GM12892 (cell line): ENCODE measurements at regions not wholly inside any gene's neighbourhood (a gene's known extent, or its start where the extent isn't known, plus 50 kb on each side); places are given as distances from the start of the nearest gene placed in this dataset.

Experiments used
- DNase-seq: peaks from one replicate; pipeline ENCODE4 v3.0.0; 2011; ENCODE audit not compliant: insufficient read length
- FAIRE-seq: peaks from 2 replicates; lab custom pipeline; 2011; peaks lifted over from hg19 to GRCh38; lab: Jason Lieb, UNC
- POLR2A ChIP-seq: IDR thresholded peaks from 2 replicates; pipeline ENCODE4 v1.6.1; 2011; ENCODE audit warnings: low read depth, low read length, control low read depth
- POLR2AphosphoS5 ChIP-seq: IDR thresholded peaks from 2 replicates; pipeline ENCODE4 v1.6.1; 2011; ENCODE audit warnings: low read depth, low read length, control low read depth
- TAF1 ChIP-seq: IDR thresholded peaks from 2 replicates; pipeline ENCODE4 v1.6.1; 2011; ENCODE audit warnings: low read depth, mild to moderate bottlenecking, control low read depth, low read length, borderline replicate concordance

DNA sequence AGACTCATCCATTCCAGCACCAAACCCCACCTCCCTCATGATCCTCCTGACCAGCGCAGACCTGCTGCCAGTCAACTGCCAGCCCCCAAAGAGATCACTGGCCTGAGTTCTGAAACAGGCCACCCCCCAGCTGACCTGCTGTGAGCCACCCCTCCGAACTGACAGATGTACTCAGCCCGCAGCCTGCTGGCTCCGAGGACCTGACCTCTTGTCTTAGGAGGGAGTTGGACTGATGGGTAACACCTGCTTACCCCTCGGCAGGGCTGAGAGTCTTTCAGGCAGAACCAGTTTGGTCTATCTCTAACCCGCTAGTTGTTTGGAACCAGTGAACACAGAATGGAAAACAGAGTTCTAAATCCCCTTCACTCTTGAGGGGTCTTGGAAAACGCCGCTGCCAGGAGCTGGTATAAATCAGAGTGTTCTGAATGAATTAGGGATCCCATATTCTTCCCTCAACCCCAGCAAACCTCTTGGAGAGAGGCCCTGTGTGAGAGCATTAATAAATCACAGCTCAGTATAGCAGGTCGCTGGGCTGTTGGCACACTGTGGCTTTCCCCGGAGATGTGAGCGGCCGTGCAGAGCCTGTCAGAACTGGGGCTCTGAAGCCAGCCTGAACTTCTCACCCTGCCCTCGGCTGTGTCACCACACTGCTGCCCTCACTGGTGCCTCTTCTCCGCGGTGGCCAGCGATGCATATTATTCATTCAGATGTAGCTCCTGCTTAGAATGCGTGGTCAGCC, 165.1 kb upstream of the NCAM1 start:
- FAIRE-seq, result no peak

DNA sequence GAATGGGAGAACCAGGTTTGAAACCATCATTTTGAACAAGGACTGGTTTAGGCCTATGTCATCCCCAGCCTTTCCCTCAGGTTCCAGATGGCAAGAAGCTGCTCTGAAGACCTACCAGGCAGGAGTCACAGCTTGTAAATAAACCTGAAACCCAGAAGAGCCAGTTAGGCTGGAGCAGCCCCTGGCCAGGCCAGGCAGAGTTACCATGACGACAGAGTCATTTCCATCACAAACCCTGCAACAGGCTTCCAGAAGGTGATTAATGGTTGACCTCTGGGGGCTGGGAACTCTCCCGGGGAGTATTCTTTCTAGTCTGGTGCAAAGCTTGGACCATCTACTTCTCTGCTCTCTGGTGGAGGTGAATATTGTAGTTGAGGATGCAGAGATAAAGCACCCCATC, 164.1 kb upstream of the NCAM1 start:
- DNase-seq (no peak), FAIRE-seq (no peak)
- TF ChIP-seq POLR2AphosphoS5 (no peak), TAF1 (no peak), POLR2A (no peak)

More for the DNA sequence above, 165.1 kb upstream of the NCAM1 start:
- no peak for DNase-seq
- TF ChIP-seq TAF1 (no peak), POLR2AphosphoS5 (no peak), POLR2A (no peak)

DNA sequence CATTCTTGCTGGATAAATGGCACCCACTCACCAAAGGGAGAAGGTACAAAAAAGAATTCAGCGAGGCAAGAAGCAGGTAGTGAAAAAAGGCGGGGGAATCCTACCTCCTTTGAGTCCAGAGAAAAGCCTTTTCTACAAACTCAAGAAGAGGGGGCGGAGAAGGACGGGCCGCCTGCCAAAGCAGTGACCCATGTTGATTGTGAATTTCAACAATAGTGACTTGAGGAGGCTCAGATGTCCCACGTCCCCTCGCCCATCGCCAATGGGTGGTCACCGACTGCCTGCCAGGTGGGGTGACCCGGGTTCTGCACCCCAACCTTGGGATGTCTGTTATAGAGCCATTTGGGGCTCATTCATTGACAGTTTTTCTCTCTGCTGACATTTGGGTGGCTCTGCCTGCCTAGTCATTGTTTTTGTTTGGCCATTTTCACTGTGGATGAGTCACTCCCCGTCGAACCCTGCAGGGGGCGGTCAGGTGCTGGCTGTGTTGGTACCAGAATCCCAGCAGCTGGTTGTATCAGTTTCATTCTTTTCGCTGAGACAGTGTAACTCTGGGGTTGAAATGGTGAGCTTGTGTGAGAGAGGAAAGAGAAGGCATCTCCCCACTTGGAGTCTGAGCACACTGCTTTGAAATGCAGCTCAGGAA, 163.4 kb upstream of the NCAM1 start:
- FAIRE-seq, result peak; percentile 84
- no peak for DNase-seq
- TF ChIP-seq POLR2A, result no peak
- no peak for TF ChIP-seq TAF1
- TF ChIP-seq POLR2AphosphoS5, result no peak

DNA sequence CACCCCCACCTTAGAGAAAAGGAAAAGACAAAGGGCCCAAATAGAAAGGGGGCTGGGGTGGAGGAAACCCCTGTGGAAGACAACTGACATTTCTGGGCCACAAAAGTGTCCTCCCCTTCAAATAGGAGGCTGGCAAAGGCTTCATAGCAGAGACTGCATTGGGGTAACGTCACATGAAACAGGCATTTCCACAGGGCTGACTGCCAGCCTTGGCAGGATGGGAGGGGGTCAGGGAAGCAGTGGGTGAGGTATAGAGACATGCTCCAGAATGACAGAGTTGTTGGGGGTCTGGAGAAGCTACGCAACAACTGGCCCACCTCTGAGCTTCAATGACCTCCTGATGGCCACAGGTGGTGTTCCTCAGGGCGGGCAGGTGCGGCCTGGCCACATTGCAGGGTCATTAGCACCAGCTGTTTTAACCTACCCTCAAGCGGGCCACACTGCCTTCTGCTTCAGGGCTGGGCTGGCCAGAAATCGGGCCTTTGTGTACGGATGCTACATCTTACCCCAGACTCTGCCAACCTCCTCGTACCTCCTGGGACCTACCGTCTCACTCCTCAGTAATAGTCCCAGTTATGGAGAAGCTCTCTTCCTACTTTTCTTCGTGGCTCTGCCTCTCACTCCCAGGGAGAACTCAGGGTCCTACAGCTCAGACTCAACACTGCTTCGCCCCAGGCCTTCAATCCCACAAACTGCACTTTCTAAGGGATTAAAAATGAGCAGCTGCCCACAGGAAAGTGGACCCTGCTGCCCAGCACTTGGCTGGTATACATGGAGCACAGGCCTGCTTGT, 160.0 kb upstream of the NCAM1 start:
- DNase-seq, result no peak
- FAIRE-seq, result no peak
- TF ChIP-seq POLR2A (no peak), POLR2AphosphoS5 (no peak), TAF1 (no peak)

- FAIRE-seq (no peak), DNase-seq (no peak)
- TF ChIP-seq TAF1, result no peak
- no peak for TF ChIP-seq POLR2AphosphoS5
- no peak for TF ChIP-seq POLR2A
These were observed 159.5 kb upstream of the NCAM1 start for GRCh38 chr11:112801817-112802088.

GRCh38 chr11:112805658-112806057, 155.6 kb upstream of the NCAM1 start:
- FAIRE-seq (no peak), DNase-seq (no peak)
- TF ChIP-seq POLR2AphosphoS5, result no peak
- no peak for TF ChIP-seq POLR2A
- no peak for TF ChIP-seq TAF1

- FAIRE-seq, result no peak
- no peak for DNase-seq
- TF ChIP-seq POLR2AphosphoS5, result no peak
- TF ChIP-seq TAF1, result no peak
- TF ChIP-seq POLR2A, result no peak
These were observed 155.0 kb upstream of the NCAM1 start for GRCh38 chr11:112806256-112806655.

DNA sequence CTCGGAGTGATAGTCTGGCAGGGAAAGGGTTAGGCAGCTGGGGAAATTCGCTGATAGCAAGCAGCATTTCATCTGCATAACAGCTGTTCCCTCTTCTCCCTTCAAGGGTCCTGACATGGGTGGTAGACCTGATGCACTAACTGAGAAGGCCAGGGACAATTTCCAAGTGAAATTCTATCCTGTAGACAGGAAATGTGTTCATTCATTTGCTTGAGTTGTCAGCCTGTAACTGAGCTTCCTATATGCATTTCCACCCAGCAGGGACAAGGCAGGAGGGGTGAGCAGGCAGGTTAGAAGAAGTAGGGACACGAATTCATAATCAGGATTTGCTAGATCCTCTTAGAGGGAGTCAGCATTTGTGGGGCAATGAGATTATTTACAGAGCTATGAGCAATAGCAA, 154.3 kb upstream of the NCAM1 start:
- no peak for DNase-seq
- TF ChIP-seq POLR2AphosphoS5 (no peak), TAF1 (no peak), POLR2A (no peak)
- FAIRE-seq, result no peak

- no peak for TF ChIP-seq POLR2A
- no peak for TF ChIP-seq POLR2AphosphoS5
- no peak for TF ChIP-seq TAF1
- FAIRE-seq, result no peak
- DNase-seq, result no peak
These were observed 151.8 kb upstream of the NCAM1 start for GRCh38 chr11:112809429-112809828.

DNA sequence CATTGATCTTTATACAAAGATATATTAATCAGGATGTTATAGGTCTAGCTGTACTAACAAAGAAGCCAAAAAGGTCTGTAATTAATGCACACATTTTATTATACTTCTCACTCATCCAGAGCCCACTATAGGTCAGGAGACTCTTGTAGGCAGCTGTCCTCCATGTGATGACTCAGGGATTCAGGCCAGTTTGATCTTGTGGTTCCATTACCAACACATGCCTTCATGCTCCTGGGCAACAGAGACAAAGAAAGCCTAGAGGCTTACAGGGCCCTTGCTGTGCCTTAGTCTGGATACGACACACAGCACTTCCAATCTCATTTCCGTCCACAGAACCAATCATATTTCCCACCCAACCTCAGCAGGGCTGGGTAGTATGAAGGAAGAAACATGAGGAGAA, 150.3 kb upstream of the NCAM1 start:
- FAIRE-seq (no peak), DNase-seq (no peak)
- no peak for TF ChIP-seq TAF1
- no peak for TF ChIP-seq POLR2A
- no peak for TF ChIP-seq POLR2AphosphoS5

DNA sequence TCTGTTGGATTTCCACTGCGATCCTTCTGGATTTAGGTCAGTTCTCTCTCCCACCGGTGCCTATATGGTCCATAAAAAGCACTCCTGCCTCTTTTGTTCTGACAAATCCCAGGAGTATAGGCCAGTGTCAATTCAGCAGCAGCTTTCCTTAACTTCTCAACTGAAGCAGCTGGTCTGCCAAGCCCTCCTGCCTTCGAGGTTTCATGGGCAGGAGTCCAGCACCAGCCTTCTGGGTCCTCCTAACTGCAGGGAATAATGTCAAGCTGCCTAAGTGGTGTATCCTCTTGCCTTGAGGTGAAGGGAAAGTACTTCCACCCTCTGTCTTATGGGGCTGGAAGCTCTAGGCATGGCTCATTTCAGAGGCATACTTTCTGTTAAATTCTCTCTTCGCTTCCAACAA, 149.4 kb upstream of the NCAM1 start:
- DNase-seq (no peak), FAIRE-seq (no peak)
- no peak for TF ChIP-seq POLR2A
- no peak for TF ChIP-seq POLR2AphosphoS5
- TF ChIP-seq TAF1, result no peak

GRCh38 chr11:112812729-112813128, 148.5 kb upstream of the NCAM1 start:
- no peak for DNase-seq
- no peak for FAIRE-seq
- TF ChIP-seq TAF1, result no peak
- no peak for TF ChIP-seq POLR2AphosphoS5
- no peak for TF ChIP-seq POLR2A
